GM10248 (cell line): ENCODE measurements at regions not wholly inside any gene's neighbourhood (a gene's known extent, or its start where the extent isn't known, plus 50 kb on each side); places are given as distances from the start of the nearest gene placed in this dataset.

ENCODE experiments used
- CTCF ChIA-PET: fragments of 300-600 bp; sonication (Branson Sonifier 250); formaldehyde crosslinking; extraction: SDS; loops from one replicate; lab custom pipeline; 2021; ENCODE audit warnings: antibody characterized with exemption; lab: Yijun Ruan, JAX
- POLR2A ChIA-PET: fragments of 350-650 bp; sonication (Branson Sonifier 250); formaldehyde crosslinking; extraction: SDS; loops from one replicate; lab custom pipeline; 2020; ENCODE audit warnings: antibody characterized with exemption; lab: Yijun Ruan, JAX
- DNase-seq: peaks from one replicate; pipeline ENCODE4 v3.0.0; 2012; ENCODE audit errors: extremely low spot score
- CTCF ChIP-seq: IDR thresholded peaks from 2 replicates; pipeline ENCODE4 v1.5.1; 2012; ENCODE audit warnings: mild to moderate bottlenecking, low read depth; ENCODE audit errors: extremely low read depth, missing control alignments, control extremely low read depth

GRCh38 chr2:5911718-5912117, 219.5 kb downstream of the SOX11 start:
- ChIA-PET POLR2A (no interaction called here), CTCF (no interaction called here)
- no peak for DNase-seq
- TF ChIP-seq CTCF = no peak

- ChIA-PET POLR2A (no interaction called here), CTCF (interaction anchor here (1.6 to 4.7 kb wide), 2 partner anchors 14 to 1954 kb away, joined by 3 to 19 read pairs; no protein-coding TSS in a partner anchor)
- no peak for DNase-seq
- TF ChIP-seq CTCF = no peak
These were observed 221.7 kb downstream of the SOX11 start for GRCh38 chr2:5913711-5914395.

- ChIA-PET POLR2A (no interaction called here), CTCF (interaction anchor here (0.6 to 4.7 kb wide), 5 partner anchors 9 to 1955 kb away, joined by 3 to 19 read pairs (median 4); no protein-coding TSS in a partner anchor)
- DNase-seq = no peak
- TF ChIP-seq CTCF = no peak
These were observed 222.8 kb downstream of the SOX11 start for GRCh38 chr2:5914811-5915611.

GRCh38 chr2:5915881-5916310, 223.7 kb downstream of the SOX11 start:
- ChIA-PET POLR2A (no interaction called here), CTCF (interaction anchor here (0.6 to 4.7 kb wide), 5 partner anchors 8 to 1956 kb away, joined by 3 to 19 read pairs (median 3); no protein-coding TSS in a partner anchor)
- peak; percentile 32 for TF ChIP-seq CTCF
- no peak for DNase-seq

- TF ChIP-seq CTCF = no peak
- ChIA-PET CTCF (no interaction called here), POLR2A (no interaction called here)
- DNase-seq = no peak
These were observed 229.0 kb downstream of the SOX11 start for GRCh38 chr2:5921081-5921642.
